ENCODE measurements at regions not wholly inside any gene's neighbourhood (a gene's known extent, or its start where the extent isn't known, plus 50 kb on each side); places are given as distances from the start of the nearest gene placed in this dataset.

- TF ChIP-seq, protein P1, sequence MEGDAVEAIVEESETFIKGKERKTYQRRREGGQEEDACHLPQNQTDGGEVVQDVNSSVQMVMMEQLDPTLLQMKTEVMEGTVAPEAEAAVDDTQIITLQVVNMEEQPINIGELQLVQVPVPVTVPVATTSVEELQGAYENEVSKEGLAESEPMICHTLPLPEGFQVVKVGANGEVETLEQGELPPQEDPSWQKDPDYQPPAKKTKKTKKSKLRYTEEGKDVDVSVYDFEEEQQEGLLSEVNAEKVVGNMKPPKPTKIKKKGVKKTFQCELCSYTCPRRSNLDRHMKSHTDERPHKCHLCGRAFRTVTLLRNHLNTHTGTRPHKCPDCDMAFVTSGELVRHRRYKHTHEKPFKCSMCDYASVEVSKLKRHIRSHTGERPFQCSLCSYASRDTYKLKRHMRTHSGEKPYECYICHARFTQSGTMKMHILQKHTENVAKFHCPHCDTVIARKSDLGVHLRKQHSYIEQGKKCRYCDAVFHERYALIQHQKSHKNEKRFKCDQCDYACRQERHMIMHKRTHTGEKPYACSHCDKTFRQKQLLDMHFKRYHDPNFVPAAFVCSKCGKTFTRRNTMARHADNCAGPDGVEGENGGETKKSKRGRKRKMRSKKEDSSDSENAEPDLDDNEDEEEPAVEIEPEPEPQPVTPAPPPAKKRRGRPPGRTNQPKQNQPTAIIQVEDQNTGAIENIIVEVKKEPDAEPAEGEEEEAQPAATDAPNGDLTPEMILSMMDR (IDR thresholded peaks at IDR 0.05) = no peak
- no peak for TF ChIP-seq POLR2A (IDR thresholded peaks at IDR 0.05)
Measured at GRCh38 chr6:132153221-132153898, 202.2 kb upstream of the CCN2 start.

Measured in lower leg skin (tissue), 3 donors.